Kidney glomerular epithelial cell (primary cell): ENCODE measurements at regions not wholly inside any gene's neighbourhood (a gene's known extent, or its start where the extent isn't known, plus 50 kb on each side); places are given as distances from the start of the nearest gene placed in this dataset.

Source experiments
- DNase-seq: peaks from one replicate; lab custom pipeline; 2025; lab: John Stamatoyannopoulos, UW

GRCh38 chr11:57100638-57101331 is 81.0 kb upstream of the LRRC55 start:
- no peak for DNase-seq

GRCh38 chr11:57103899-57104605 is 77.7 kb upstream of the LRRC55 start:
- no peak for DNase-seq

- DNase-seq: no peak
These were observed 72.4 kb upstream of the LRRC55 start for GRCh38 chr11:57109331-57109730.

GRCh38 chr11:57111619-57112018 is 70.1 kb upstream of the LRRC55 start:
- DNase-seq: no peak

GRCh38 chr11:57116654-57117053 is 65.1 kb upstream of the LRRC55 start:
- peak; percentile 41 for DNase-seq

- DNase-seq: peak; percentile 69
These were observed 61.4 kb upstream of the LRRC55 start for GRCh38 chr11:57120192-57120965.

GRCh38 chr11:57121996-57122395 is 59.8 kb upstream of the LRRC55 start:
- DNase-seq: no peak

GRCh38 chr11:57123590-57123989 is 58.2 kb upstream of the LRRC55 start:
- no peak for DNase-seq

GRCh38 chr11:57124505-57124904 is 57.2 kb upstream of the LRRC55 start:
- no peak for DNase-seq

GRCh38 chr11:57124917-57125316 is 56.8 kb upstream of the LRRC55 start:
- no peak for DNase-seq

- DNase-seq: no peak
These were observed 54.9 kb upstream of the LRRC55 start for GRCh38 chr11:57126766-57127400.

- peak; percentile 20 for DNase-seq
These were observed 50.5 kb upstream of the LRRC55 start for GRCh38 chr11:57131080-57131790.
